WTC11 (cell line): ENCODE measurements at regions not wholly inside any gene's neighbourhood (a gene's known extent, or its start where the extent isn't known, plus 50 kb on each side); places are given as distances from the start of the nearest gene placed in this dataset.

ENCODE experiments used
- AFF4 ChIP-seq: sonication (generic); formaldehyde crosslinking; IDR thresholded peaks from 2 replicates; pipeline ENCODE4 v1.8.1; 2023; ENCODE audit warnings: mild to moderate bottlenecking, missing genetic modification reagents, borderline replicate concordance
- ATF3 ChIP-seq: sonication (generic); formaldehyde crosslinking; conservative IDR thresholded peaks from 2 replicates; pipeline ENCODE4 v1.8.1; 2022; ENCODE audit warnings: mild to moderate bottlenecking, missing genetic modification reagents
- CTCF ChIP-seq: fragments of 200-600 bp; IDR thresholded peaks from 2 replicates; pipeline ENCODE4 v1.8.0; 2022; ENCODE audit warnings: antibody characterized with exemption
- GABPB1 ChIP-seq: sonication (generic); formaldehyde crosslinking; IDR thresholded peaks from 2 replicates; pipeline ENCODE4 v1.8.1; 2023; ENCODE audit warnings: mild to moderate bottlenecking, missing genetic modification reagents
- NFATC4 ChIP-seq: fragments of 250-450 bp; sonication (Bioruptor Pico); IDR thresholded peaks from 2 replicates; pipeline ENCODE4 v1.9.0; 2021; ENCODE audit warnings: mild to moderate bottlenecking
- NR1H2 ChIP-seq: sonication (generic); formaldehyde crosslinking; IDR thresholded peaks from 2 replicates; pipeline ENCODE4 v1.9.0; 2021; ENCODE audit warnings: mild to moderate bottlenecking, moderate library complexity, missing genetic modification reagents
- USF1 ChIP-seq: sonication (generic); formaldehyde crosslinking; IDR thresholded peaks from 2 replicates; pipeline ENCODE4 v1.8.0; 2022; ENCODE audit warnings: mild to moderate bottlenecking, missing genetic modification reagents
- ZNF317 ChIP-seq: sonication (generic); formaldehyde crosslinking; IDR thresholded peaks from 2 replicates; pipeline ENCODE4 v1.8.1; 2023; ENCODE audit warnings: low read depth, mild to moderate bottlenecking, moderate library complexity, missing genetic modification reagents, borderline replicate concordance
- ZNF396 ChIP-seq: fragments of 250-450 bp; sonication (Bioruptor Pico); IDR thresholded peaks from 2 replicates; pipeline ENCODE4 v1.8.0; 2021; ENCODE audit warnings: mild to moderate bottlenecking, moderate library complexity, borderline replicate concordance
- ZNF416 ChIP-seq: fragments of 250-450 bp; sonication (Bioruptor Pico); IDR thresholded peaks from 2 replicates; pipeline ENCODE4 v1.9.0; 2021; ENCODE audit warnings: mild to moderate bottlenecking, inconsistent platforms
- ZSCAN18 ChIP-seq: fragments of 250-450 bp; sonication (Bioruptor Pico); IDR thresholded peaks from 2 replicates; pipeline ENCODE4 v2.1.2; 2022; ENCODE audit warnings: mild to moderate bottlenecking, moderate library complexity
- TF ChIP-seq, protein P1 (sequence below): sonication (generic); formaldehyde crosslinking; IDR thresholded peaks from 2 replicates; pipeline ENCODE4 v1.8.0; 2022; ENCODE audit warnings: mild to moderate bottlenecking, missing genetic modification reagents
- TF ChIP-seq, protein P2 (sequence below): sonication (generic); formaldehyde crosslinking; IDR thresholded peaks from 2 replicates; pipeline ENCODE4 v1.8.1; 2023; ENCODE audit warnings: mild to moderate bottlenecking, missing genetic modification reagents
- TF ChIP-seq, protein P3 (sequence below): sonication (generic); formaldehyde crosslinking; IDR thresholded peaks from 2 replicates; pipeline ENCODE4 v1.8.1; 2023; ENCODE audit warnings: mild to moderate bottlenecking, moderate library complexity, missing genetic modification reagents

GRCh38 chr6:74187811-74188210, 491.8 kb downstream of the CD109 start:
- TF ChIP-seq, protein P1, sequence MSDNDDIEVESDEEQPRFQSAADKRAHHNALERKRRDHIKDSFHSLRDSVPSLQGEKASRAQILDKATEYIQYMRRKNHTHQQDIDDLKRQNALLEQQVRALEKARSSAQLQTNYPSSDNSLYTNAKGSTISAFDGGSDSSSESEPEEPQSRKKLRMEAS, result no peak
- no peak for TF ChIP-seq USF1 (CRISPR knock-in tag)
- no peak for TF ChIP-seq CTCF
- TF ChIP-seq GABPB1 (CRISPR knock-in tag), result no peak
- TF ChIP-seq ZNF416 (CRISPR knock-in tag), result no peak
- TF ChIP-seq, protein P2, sequence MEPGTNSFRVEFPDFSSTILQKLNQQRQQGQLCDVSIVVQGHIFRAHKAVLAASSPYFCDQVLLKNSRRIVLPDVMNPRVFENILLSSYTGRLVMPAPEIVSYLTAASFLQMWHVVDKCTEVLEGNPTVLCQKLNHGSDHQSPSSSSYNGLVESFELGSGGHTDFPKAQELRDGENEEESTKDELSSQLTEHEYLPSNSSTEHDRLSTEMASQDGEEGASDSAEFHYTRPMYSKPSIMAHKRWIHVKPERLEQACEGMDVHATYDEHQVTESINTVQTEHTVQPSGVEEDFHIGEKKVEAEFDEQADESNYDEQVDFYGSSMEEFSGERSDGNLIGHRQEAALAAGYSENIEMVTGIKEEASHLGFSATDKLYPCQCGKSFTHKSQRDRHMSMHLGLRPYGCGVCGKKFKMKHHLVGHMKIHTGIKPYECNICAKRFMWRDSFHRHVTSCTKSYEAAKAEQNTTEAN (CRISPR knock-in tag), result no peak
- TF ChIP-seq NR1H2 (CRISPR knock-in tag), result no peak
- no peak for TF ChIP-seq NFATC4 (CRISPR knock-in tag)
- no peak for TF ChIP-seq ATF3 (CRISPR knock-in tag)
- no peak for TF ChIP-seq AFF4
- TF ChIP-seq, protein P3, sequence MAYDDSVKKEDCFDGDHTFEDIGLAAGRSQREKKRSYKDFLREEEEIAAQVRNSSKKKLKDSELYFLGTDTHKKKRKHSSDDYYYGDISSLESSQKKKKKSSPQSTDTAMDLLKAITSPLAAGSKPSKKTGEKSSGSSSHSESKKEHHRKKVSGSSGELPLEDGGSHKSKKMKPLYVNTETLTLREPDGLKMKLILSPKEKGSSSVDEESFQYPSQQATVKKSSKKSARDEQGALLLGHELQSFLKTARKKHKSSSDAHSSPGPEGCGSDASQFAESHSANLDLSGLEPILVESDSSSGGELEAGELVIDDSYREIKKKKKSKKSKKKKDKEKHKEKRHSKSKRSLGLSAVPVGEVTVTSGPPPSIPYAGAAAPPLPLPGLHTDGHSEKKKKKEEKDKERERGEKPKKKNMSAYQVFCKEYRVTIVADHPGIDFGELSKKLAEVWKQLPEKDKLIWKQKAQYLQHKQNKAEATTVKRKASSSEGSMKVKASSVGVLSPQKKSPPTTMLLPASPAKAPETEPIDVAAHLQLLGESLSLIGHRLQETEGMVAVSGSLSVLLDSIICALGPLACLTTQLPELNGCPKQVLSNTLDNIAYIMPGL (CRISPR knock-in tag), result no peak
- no peak for TF ChIP-seq ZNF396 (CRISPR knock-in tag)
- TF ChIP-seq ZSCAN18, result no peak
- no peak for TF ChIP-seq ZNF317 (CRISPR knock-in tag)
